GM12878 (cell line): ENCODE measurements at regions not wholly inside any gene's neighbourhood (a gene's known extent, or its start where the extent isn't known, plus 50 kb on each side); places are given as distances from the start of the nearest gene placed in this dataset.

Experiments
- ATAC-seq: fragments of 200-7000 bp; cut with Tn5 transposase; 3 replicates; pipeline ENCODE4 v1.9.1; 2020; ENCODE audit warnings: mild to moderate bottlenecking, moderate library complexity
- BruUV-seq: library from RNA; stranded (reverse); fragments of 400-500 nt; replicated peaks from 2 replicates; lab custom pipeline; 2021; lab: Mats Ljungman, UMichigan
- CTCF ChIA-PET: fragments of 300-600 bp; sonication (Branson Sonifier 250); formaldehyde crosslinking; extraction: SDS; loops from one replicate; lab custom pipeline; 2021; ENCODE audit warnings: inconsistent platforms; lab: Yijun Ruan, JAX
- POLR2A ChIA-PET: fragments of 350-600 bp; formaldehyde crosslinking; extraction: SDS; loops from one replicate; lab custom pipeline; 2021; ENCODE audit warnings: inconsistent platforms; lab: Charles Lee
- RAD21 ChIA-PET: fragments of 300-600 bp; sonication (Branson Sonifier 250); formaldehyde crosslinking; loops from one replicate; lab custom pipeline; 2023; ENCODE audit warnings: antibody characterized with exemption; ENCODE audit not compliant: unreplicated experiment; lab: Charles Lee
- SMC1A ChIA-PET: fragments of 300-600 bp; sonication (Branson Sonifier 250); formaldehyde crosslinking; loops from one replicate; lab custom pipeline; 2023; ENCODE audit not compliant: unreplicated experiment, uncharacterized antibody; lab: Charles Lee
- DNase-seq: peaks from one replicate; pipeline ENCODE4 v3.0.0-alpha.2; 2011; ENCODE audit warnings: low read depth, low spot score
- FAIRE-seq: peaks from 3 replicates; lab custom pipeline; 2011; peaks lifted over from hg19 to GRCh38; lab: Jason Lieb, UNC
- H2AFZ ChIP-seq: 2 replicates; pipeline ENCODE4 v1.6.0; 2011; ENCODE audit warnings: low read depth, low read length, control low read depth; ENCODE audit not compliant: control insufficient read depth
- H3K27ac ChIP-seq: 2 replicates; pipeline ENCODE4 v1.5.1; 2011; ENCODE audit warnings: control low read depth; ENCODE audit not compliant: control insufficient read depth, insufficient read depth
- H3K27me3 ChIP-seq, 2 experiments: replicated peaks in 1 of 2; 2 replicates each; pipeline versions ENCODE4 v1.6.0 to v1.6.1; 2011; ENCODE audit warnings: low read length in 1 of 2; ENCODE audit not compliant: control insufficient read depth in 2 of 2, insufficient read depth in 2 of 2
- H3K36me3 ChIP-seq, 2 experiments: 2 replicates each; pipeline ENCODE4 v1.5.1; 2011; ENCODE audit warnings: low read length in 1 of 2; ENCODE audit not compliant: control insufficient read depth in 2 of 2, insufficient read depth in 2 of 2
- H3K4me1 ChIP-seq: 2 replicates; pipeline ENCODE4 v1.6.1; 2011; ENCODE audit warnings: mild to moderate bottlenecking, low read length, moderate library complexity, mixed read lengths; ENCODE audit not compliant: control insufficient read depth, insufficient read depth
- H3K4me2 ChIP-seq: 2 replicates; pipeline ENCODE4 v1.6.0; 2011; ENCODE audit warnings: control low read depth; ENCODE audit not compliant: control insufficient read depth, insufficient read depth
- H3K4me3 ChIP-seq: fragments of 200-600 bp; sonication (generic); 2 replicates; pipeline ENCODE4 v1.5.1; 2016
- H3K79me2 ChIP-seq: 2 replicates; pipeline ENCODE4 v1.6.0; 2011; ENCODE audit warnings: low read length; ENCODE audit not compliant: control insufficient read depth, insufficient read depth
- H3K9ac ChIP-seq: 2 replicates; pipeline ENCODE4 v1.8.0; 2011; ENCODE audit warnings: low read length, control low read depth, mixed read lengths; ENCODE audit not compliant: control insufficient read depth, insufficient read depth
- H3K9me3 ChIP-seq: replicated peaks from 3 replicates; pipeline ENCODE4 v1.5.1; 2011; ENCODE audit warnings: mild to moderate bottlenecking, low read length; ENCODE audit not compliant: control insufficient read depth, insufficient read depth
- H4K20me1 ChIP-seq: 2 replicates; pipeline ENCODE4 v1.6.0; 2011; ENCODE audit not compliant: control insufficient read depth, insufficient read depth
- BCL11A ChIP-seq: IDR thresholded peaks from 2 replicates; pipeline ENCODE4 v1.6.1; 2011; ENCODE audit warnings: low read depth, low read length
- EED ChIP-seq: sonication (generic); IDR thresholded peaks from 2 replicates; pipeline ENCODE4 v1.6.1; 2016; ENCODE audit warnings: antibody characterized with exemption, low read depth
- EP300 ChIP-seq, 2 experiments: fragments of 150-350 bp in 1 of 2; IDR thresholded peaks; 2 replicates each; pipeline ENCODE4 v1.6.1; 2011 to 2012; ENCODE audit warnings: low read depth in 2 of 2, low read length in 2 of 2, borderline replicate concordance in 1 of 2, improper control_type of control experiment in 1 of 2, inconsistent platforms in 1 of 2; ENCODE audit not compliant: control insufficient read depth in 1 of 2
- FOS ChIP-seq: IDR thresholded peaks from 3 replicates; pipeline ENCODE4 v1.6.1; 2011; ENCODE audit warnings: borderline replicate concordance; ENCODE audit not compliant: insufficient read length; ENCODE audit errors: extremely low read depth
- JUNB ChIP-seq: IDR thresholded peaks from 2 replicates; pipeline ENCODE4 v1.6.1; 2016; ENCODE audit warnings: antibody characterized with exemption, mild to moderate bottlenecking
- MYB ChIP-seq: fragments of 150-350 bp; IDR thresholded peaks from 2 replicates; pipeline ENCODE4 v1.6.1; 2014; ENCODE audit warnings: mild to moderate bottlenecking, low read depth, low read length, borderline replicate concordance
- PAX5 ChIP-seq: IDR thresholded peaks from 2 replicates; pipeline ENCODE4 v1.6.1; 2011; ENCODE audit warnings: low read depth, low read length, borderline replicate concordance
- SKIL ChIP-seq: fragments of 450-650 bp; IDR thresholded peaks from 2 replicates; pipeline ENCODE4 v1.6.1; 2017; ENCODE audit warnings: mild to moderate bottlenecking, low read depth, inconsistent platforms; ENCODE audit not compliant: poor library complexity, severe bottlenecking
- SMC3 ChIP-seq: IDR thresholded peaks from 2 replicates; pipeline ENCODE4 v1.6.1; 2011; ENCODE audit warnings: low read length, improper control_type of control experiment, borderline replicate concordance
- TBL1XR1 ChIP-seq: IDR thresholded peaks from 2 replicates; pipeline ENCODE4 v1.6.1; 2012; ENCODE audit warnings: low read depth, low read length, improper control_type of control experiment
- ZBTB11 ChIP-seq: fragments of 450-650 bp; formaldehyde crosslinking; IDR thresholded peaks from 2 replicates; pipeline ENCODE4 v1.5.0; 2022; ENCODE audit warnings: mild to moderate bottlenecking, missing genetic modification characterization
- ZZZ3 ChIP-seq: IDR thresholded peaks from 2 replicates; pipeline ENCODE4 v1.6.1; 2011; ENCODE audit warnings: low read depth; ENCODE audit not compliant: control insufficient read depth, insufficient read length
- WGBS: methylation state at CpG from one replicate; pipeline ENCODE4 v1.1.6; 2016; ENCODE audit warnings: low lambda C conversion rate; ENCODE audit not compliant: insufficient replicate concordance, insufficient coverage; ENCODE audit errors: missing lambda C conversion rate; 5-methylcytosine and 5-hydroxymethylcytosine counted together
- in situ Hi-C: fragments of 300-500 bp; cut with MboI; formaldehyde crosslinking; loops from 9 replicates; pipeline ENCODE4 v1.14.3; 2018; ENCODE audit warnings: mixed read lengths
- intact Hi-C: fragments of 100-400 bp; cut with micrococcal nuclease; formaldehyde crosslinking; loops from one replicate; pipeline ENCODE4 v1.14.2; 2022; ENCODE audit not compliant: unreplicated experiment
- TF ChIP-seq, protein P1 (sequence below): fragments of 450-650 bp; IDR thresholded peaks from 2 replicates; pipeline ENCODE4 v1.6.1; 2017; ENCODE audit warnings: mild to moderate bottlenecking, moderate library complexity

DNA sequence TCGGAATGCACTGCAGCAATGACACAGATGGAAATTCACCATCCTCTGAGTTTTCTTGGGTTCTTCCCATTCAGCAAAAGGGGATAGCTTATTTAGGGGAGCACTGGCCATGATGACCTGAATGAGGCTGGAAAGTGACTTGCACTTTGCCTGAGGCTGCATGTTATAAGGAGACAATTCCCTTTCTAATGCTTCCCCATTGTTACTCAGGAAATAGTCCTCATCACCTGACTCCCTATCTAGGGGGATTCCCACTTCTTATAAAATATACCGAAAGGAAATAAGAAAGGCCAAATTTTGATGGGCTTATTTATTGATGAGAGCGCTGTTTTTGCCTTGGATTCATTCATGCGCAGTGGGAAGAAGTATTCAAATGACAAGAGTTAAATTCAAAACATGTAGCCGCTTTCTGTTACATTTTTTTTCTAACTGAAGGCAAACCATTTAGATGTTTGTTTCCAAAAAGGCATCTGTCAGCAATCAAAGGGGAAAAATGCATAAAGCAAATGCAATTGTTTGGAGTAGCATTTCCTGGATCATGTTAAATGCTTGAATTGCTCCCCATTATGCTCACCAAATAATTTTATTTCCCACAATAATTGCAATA lies 220.3 kb upstream of the NFIA start (continued):
- no peak for TF ChIP-seq SKIL
- TF ChIP-seq PAX5, result no peak
- TF ChIP-seq ZZZ3, result no peak
- TF ChIP-seq JUNB, result no peak
- no peak for TF ChIP-seq ZBTB11 (CRISPR knock-in tag)
- TF ChIP-seq, all 136 proteins: peak for 0

DNA sequence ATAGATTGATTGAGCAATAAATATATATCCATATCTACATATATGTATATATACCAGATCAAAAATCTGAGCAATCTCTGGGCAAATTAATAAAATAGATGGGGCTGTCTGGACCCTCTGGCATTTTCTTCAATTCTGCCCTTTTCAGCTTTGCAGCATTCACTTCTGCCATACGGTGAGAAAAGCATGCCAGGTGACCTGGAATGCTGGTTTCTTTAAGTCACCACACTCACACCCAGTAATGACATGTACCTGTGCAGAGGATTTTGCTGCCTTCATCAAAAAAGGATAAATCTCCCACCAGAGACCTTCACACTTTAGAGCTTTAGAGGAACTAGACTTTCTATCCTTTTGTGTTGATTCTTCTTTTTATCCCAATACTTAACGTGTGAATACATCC lies 223.2 kb upstream of the NFIA start:
- Histone ChIP-seq H3K4me2 (no peak overlapping the region), H3K9ac (no peak overlapping the region), H3K27ac (no peak overlapping the region), H3K9me3 (no peaks in the 10 kb centered on the region), H3K36me3 (no peaks in the 10 kb centered on the region), H4K20me1 (no peaks in the 10 kb centered on the region), H3K79me2 (no peaks in the 10 kb centered on the region), H3K4me1 (no peaks in the 10 kb centered on the region), H3K4me3 (no peak overlapping the region), H2AFZ (no peak overlapping the region), H3K27me3 (no peaks in the 10 kb centered on the region)
- WGBS, result 0% methylated on average over 2 of the region's 2 CpGs
- ChIA-PET SMC1A (no interaction called here), RAD21 (no interaction called here), CTCF (interaction anchor here (3.2 kb wide), 1 partner anchor 11 kb away, joined by 11 read pairs; no protein-coding TSS in a partner anchor), POLR2A (no interaction called here)
- in situ Hi-C loops, result loop anchor here (10.0 kb wide), 1 partner anchor 586 kb away; no protein-coding TSS in a partner anchor
- intact Hi-C loops, result no loop called here
- FAIRE-seq (no peak), DNase-seq (no peak), ATAC-seq (no peak)
- no peak for TF ChIP-seq EP300 (IDR thresholded peaks at IDR 0.05; ENCODE audit: borderline replicate concordance in 1 of 2, control insufficient read depth in 1 of 2, low read depth in 2 of 2, low read length in 2 of 2)
- no peak for TF ChIP-seq BCL11A
- no peak for TF ChIP-seq TBL1XR1
- TF ChIP-seq EED, result no peak
- TF ChIP-seq, protein P1, sequence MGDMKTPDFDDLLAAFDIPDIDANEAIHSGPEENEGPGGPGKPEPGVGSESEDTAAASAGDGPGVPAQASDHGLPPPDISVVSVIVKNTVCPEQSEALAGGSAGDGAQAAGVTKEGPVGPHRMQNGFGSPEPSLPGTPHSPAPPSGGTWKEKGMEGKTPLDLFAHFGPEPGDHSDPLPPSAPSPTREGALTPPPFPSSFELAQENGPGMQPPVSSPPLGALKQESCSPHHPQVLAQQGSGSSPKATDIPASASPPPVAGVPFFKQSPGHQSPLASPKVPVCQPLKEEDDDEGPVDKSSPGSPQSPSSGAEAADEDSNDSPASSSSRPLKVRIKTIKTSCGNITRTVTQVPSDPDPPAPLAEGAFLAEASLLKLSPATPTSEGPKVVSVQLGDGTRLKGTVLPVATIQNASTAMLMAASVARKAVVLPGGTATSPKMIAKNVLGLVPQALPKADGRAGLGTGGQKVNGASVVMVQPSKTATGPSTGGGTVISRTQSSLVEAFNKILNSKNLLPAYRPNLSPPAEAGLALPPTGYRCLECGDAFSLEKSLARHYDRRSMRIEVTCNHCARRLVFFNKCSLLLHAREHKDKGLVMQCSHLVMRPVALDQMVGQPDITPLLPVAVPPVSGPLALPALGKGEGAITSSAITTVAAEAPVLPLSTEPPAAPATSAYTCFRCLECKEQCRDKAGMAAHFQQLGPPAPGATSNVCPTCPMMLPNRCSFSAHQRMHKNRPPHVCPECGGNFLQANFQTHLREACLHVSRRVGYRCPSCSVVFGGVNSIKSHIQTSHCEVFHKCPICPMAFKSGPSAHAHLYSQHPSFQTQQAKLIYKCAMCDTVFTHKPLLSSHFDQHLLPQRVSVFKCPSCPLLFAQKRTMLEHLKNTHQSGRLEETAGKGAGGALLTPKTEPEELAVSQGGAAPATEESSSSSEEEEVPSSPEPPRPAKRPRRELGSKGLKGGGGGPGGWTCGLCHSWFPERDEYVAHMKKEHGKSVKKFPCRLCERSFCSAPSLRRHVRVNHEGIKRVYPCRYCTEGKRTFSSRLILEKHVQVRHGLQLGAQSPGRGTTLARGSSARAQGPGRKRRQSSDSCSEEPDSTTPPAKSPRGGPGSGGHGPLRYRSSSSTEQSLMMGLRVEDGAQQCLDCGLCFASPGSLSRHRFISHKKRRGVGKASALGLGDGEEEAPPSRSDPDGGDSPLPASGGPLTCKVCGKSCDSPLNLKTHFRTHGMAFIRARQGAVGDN, result no peak
- no peak for TF ChIP-seq SMC3
- no peak for TF ChIP-seq FOS
- TF ChIP-seq MYB, result no peak
- no TSS peak for BruUV-seq
